HG03135 (cell line): ENCODE measurements at regions not wholly inside any gene's neighbourhood (a gene's known extent, or its start where the extent isn't known, plus 50 kb on each side); places are given as distances from the start of the nearest gene placed in this dataset.
A peak's percentile ranks its signal among the peaks of the same experiment; 100 is the strongest.

Experiments
- ATAC-seq: cut with Tn5 transposase; IDR thresholded peaks from one replicate; pipeline ENCODE4 v1.9.1; 2021; ENCODE audit warnings: mild to moderate bottlenecking, moderate library complexity; ENCODE audit not compliant: unreplicated experiment

- no peak for ATAC-seq
These were observed 570.8 kb upstream of the TLE4 start for GRCh38 chr9:79001012-79001411.

- no peak for ATAC-seq
These were observed 568.3 kb upstream of the TLE4 start for GRCh38 chr9:79003514-79003913.

GRCh38 chr9:79004032-79004431 lies 567.7 kb upstream of the TLE4 start:
- no peak for ATAC-seq

- no peak for ATAC-seq
These were observed 565.2 kb upstream of the TLE4 start for GRCh38 chr9:79006546-79006945.

- ATAC-seq: peak; percentile 88
These were observed 563.9 kb upstream of the TLE4 start for GRCh38 chr9:79007701-79008483.

DNA sequence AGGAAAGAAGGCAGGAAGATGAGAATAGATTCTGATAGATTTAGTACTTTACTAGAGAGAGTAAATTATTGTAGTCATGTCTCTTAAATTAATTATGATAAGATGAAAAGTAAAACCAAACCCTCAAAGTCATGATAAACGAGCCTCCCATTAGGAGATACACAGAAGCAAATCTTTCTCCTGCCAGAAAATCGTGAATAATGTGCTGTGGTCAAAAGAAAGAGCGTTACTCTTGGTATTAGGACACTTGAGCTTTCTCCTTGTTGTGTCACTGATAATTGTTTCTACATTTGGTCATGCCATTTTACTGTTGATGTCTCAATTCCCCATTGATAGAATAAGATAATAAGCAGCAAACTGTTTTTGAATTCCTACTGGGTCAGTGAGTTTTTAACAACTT lies 562.8 kb upstream of the TLE4 start:
- no peak for ATAC-seq

- no peak for ATAC-seq
These were observed 560.3 kb upstream of the TLE4 start for GRCh38 chr9:79011461-79011860.

GRCh38 chr9:79012561-79012960 lies 559.2 kb upstream of the TLE4 start:
- no peak for ATAC-seq

DNA sequence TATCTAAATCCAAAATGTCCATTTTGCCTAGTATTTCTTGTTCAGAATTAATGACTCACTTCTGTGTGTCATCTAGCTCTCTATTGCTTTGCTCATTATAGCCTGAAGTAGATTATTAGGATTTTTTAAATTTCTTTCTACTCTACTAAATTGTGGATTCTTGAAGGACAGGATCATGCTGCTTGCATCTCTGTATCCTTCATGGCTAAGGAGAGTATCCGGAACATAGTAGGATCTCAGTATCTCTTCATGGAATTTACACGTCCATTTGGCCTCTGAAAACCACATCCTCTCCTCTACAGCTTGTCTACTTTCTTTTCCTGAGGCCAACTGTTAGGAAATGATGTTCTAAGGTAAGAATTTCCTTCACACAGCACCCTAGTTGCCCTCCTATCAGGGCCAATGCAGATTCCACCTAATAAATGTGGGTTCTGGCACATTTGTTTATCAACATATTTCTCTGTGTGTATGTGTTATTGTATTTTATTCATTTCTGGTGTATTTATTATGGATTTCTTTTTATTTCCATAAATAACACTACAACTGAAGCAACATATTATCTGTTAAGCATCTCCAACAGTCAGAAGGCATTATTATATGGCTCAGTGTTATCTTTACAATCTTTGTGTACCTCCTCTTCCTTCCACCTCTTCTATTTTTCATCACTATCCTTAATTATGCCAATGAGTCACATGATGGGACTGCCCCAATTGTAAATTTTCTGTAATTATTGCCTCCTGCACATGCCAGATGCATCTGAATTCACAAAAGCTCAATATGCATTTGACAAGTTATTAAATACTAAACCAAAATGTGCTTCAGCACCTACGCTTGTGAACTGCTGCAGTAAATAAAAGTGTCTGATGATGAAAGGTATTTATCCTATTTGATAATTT lies 557.8 kb upstream of the TLE4 start:
- ATAC-seq: no peak

DNA sequence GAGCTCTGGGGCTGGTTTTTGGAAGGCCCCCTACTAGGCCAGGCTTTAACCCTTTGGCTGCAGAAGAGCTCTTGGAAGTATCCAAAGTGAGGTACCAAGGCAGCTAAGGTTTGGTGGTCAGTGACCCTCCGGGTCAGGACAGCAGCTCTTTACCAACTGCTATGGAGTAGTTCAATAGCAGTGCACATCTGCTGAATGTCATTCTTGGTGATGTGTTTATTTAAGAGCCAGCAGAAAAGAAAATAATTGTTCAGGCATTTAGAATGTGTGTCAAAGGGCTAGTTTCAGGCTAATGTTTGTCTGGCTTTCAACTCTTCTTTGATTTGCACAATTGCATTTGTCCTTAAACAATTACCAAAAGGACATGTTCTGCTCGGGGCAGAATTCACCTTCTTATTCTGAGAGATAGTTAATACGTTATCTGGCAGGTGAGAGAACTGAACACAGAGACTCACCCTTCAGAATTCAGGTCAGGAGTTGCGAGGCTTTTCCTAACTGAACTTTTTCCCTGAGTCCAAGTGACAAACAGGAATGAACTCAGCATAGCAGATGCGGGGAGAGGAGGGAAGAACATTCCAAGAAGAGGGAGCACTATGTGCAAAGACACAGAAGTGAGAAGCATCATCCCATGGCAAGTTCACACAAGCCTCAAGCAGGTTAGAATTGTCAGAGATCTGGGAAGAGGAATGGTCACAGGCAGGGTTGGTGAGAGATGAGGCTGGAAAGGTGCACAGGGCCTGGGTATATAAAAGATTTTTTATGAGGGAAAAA lies 556.7 kb upstream of the TLE4 start:
- no peak for ATAC-seq

DNA sequence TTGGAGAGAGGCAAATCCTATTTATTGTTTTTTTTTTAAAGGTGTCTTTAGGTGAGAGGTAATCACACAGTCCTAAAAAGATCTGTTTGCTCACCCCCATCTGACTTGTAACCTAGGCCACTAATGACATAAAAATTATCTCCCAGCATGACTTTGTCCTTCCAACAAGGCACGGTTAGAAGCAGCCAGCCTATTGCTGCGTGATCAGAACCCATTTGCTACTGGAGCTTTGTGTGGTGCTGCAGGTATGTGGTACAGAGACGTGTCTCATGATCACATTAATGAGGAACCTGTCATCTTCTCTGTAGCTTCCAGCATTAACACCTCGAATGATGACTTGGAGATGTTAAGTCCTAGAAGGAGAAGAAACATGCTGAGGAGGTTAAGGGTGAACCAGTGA lies 555.8 kb upstream of the TLE4 start:
- no peak for ATAC-seq

DNA sequence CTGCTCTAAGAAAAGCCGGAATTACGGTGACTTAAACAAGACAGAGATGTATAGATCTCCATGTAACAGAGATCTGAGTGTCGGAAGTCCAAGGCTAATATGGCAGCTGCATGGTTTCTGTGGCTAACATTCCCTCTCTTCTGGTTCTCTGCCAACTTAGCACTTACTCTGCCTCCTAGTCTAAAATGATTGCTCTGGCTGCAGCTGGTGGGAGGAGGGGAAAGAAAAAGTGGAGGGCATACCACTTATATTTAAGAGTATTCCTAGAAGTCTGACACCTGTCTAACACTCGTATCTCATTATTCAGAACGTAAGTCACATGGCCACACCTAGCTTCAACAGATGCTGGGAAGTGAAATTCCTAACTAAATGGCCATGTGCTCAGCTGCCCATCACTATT lies 551.5 kb upstream of the TLE4 start:
- ATAC-seq: no peak

DNA sequence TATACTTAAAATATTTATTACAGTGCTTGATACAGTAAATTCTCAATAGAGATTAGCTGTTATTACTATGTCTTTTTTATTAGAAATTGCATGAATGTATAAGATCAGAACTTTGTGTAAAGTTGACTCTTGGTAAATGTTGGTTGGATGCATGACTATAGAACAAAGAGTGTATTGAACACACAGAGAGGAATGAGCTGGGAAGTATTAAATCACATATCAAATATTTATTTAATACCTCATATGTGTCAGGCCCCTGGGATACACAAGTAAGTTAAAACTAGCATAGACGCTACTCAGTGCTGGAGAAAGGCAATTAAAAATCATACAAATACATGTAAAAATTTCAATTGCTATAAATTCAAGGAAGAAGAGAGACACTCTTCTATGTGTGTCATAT lies 550.7 kb upstream of the TLE4 start:
- ATAC-seq: no peak

- no peak for ATAC-seq
These were observed 548.6 kb upstream of the TLE4 start for GRCh38 chr9:79023134-79023580.

GRCh38 chr9:79026316-79026715 lies 545.4 kb upstream of the TLE4 start:
- no peak for ATAC-seq

DNA sequence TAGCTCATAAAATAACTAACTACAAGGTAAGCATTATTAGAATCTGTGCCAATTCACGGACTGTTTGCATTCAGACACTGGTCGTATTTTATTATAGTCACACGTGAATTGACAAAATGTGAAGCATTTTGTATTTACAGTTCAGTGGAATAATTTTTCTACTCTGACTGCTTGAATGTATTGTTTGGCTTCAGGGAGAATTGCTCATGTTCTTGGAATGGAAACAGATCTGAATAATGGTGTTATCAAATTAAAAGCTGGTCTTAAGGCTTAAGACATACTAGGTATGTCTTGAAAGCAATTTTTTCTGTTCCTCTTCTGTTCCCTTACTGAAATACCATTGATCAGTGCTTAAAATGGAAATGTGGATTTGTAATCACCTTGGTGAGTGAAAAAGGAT lies 543.7 kb upstream of the TLE4 start:
- no peak for ATAC-seq

GRCh38 chr9:79034583-79034982 lies 537.2 kb upstream of the TLE4 start:
- ATAC-seq: no peak

- no peak for ATAC-seq
These were observed 534.4 kb upstream of the TLE4 start for GRCh38 chr9:79037338-79037737.

DNA sequence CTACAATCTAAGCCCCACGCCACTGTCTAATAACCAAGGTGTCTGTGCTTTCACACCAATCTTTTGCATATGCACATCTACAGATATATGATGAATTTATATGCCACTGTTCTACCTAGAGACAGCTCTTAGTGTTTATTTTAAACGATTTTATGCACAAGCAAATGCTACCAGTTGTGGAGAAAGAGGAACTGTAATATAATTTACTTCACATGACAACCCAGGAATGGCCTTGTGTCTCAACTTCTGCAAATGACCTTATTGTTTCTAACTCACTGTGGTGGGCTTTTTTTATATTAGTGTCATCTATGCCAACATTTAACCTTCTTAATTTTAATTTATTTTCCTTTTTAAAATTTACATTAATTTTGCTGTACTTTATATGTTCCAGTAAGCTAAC lies 531.1 kb upstream of the TLE4 start:
- ATAC-seq: no peak

DNA sequence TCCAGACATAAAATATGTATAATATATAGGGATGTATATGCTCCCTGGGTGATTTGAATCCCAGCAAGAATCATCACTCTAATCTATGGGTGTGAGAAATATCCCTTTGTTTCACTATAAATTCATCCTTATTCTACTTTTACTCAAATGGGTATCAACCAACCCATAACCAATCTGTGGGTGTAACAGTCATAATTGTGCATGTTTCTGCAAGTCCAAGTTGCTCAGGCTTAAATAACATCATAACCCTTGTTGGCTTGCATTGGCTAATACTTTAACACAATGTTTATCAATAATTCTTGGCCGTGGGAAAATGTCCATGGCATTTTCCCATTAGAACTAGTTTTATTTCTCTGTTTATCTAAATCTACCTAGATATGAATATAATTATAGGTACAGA lies 530.5 kb upstream of the TLE4 start:
- no peak for ATAC-seq

GRCh38 chr9:79043916-79044315 lies 527.8 kb upstream of the TLE4 start:
- ATAC-seq: no peak
